22Rv1 (cell line): ENCODE measurements at regions not wholly inside any gene's neighbourhood (a gene's known extent, or its start where the extent isn't known, plus 50 kb on each side); places are given as distances from the start of the nearest gene placed in this dataset.

ENCODE experiments used
- H3K27ac ChIP-seq: fragments of 450-650 bp; 2 replicates; pipeline ENCODE4 v1.5.1; 2017
- CTCF ChIP-seq: fragments of 450-650 bp; IDR thresholded peaks from 2 replicates; pipeline ENCODE4 v1.5.1; 2017; ENCODE audit warnings: mild to moderate bottlenecking
- ZFX ChIP-seq: fragments of 450-650 bp; IDR thresholded peaks from 2 replicates; pipeline ENCODE4 v1.6.1; 2017; ENCODE audit warnings: antibody characterized with exemption, borderline replicate concordance

- no peak for TF ChIP-seq CTCF
- TF ChIP-seq ZFX = no peak
These were observed 186.9 kb downstream of the GADD45G start for GRCh38 chr9:89791754-89792153.

GRCh38 chr9:89792189-89793123, 187.6 kb downstream of the GADD45G start:
- no peak overlapping the region for H3K27ac ChIP-seq
- TF ChIP-seq ZFX (no peak), CTCF (no peak)

More at GRCh38 chr9:89791754-89792153, 186.9 kb downstream of the GADD45G start:
- no peak overlapping the region for H3K27ac ChIP-seq

GRCh38 chr9:89793124-89793495, 188.3 kb downstream of the GADD45G start:
- no peak for TF ChIP-seq ZFX
- TF ChIP-seq CTCF = no peak
- H3K27ac ChIP-seq = no peak overlapping the region

DNA sequence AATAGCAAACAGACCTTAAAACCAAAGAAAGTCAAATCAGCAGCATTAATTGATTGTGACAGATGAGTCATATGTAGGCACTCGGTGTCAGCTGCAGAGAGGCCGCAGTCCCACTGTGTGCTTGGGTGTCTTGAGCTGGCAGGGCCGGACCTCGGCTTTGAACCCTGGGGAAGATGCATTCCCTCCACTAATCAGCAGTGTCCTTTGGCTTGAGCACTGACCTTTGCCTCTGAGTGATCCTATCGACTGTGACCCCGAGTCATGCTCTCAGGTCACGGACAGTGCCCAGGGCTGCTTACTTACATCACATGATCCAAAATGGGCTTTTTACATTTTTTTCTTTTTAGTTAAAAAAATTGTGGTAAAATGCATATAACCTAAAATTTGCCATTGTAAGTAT, 188.7 kb downstream of the GADD45G start:
- TF ChIP-seq CTCF = no peak
- no peak for TF ChIP-seq ZFX
- H3K27ac ChIP-seq = no peak overlapping the region

DNA sequence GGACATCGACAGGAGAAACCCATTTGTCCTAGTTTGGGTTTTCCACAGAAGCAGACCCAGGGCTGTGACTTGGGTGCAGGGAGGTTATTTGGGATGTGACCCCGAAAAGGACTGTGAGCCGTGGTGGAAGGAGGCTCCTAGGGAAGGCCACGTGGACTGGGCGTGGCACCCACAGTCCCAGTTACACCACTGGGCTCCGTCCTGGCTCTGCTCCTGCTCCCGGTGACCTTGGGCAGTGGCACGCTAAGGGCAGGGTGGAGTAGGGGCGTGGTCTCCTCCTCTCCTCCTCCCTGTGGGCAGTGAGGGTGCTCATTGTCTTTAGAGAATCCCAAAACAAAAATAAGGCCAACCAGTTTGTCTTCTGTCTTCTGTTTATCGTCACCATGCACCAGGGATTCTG, 190.1 kb downstream of the GADD45G start:
- no peak for TF ChIP-seq ZFX
- no peak for TF ChIP-seq CTCF
- H3K27ac ChIP-seq = peak overlapping the region; percentile 20; the same call in 1 of the 2 replicates

DNA sequence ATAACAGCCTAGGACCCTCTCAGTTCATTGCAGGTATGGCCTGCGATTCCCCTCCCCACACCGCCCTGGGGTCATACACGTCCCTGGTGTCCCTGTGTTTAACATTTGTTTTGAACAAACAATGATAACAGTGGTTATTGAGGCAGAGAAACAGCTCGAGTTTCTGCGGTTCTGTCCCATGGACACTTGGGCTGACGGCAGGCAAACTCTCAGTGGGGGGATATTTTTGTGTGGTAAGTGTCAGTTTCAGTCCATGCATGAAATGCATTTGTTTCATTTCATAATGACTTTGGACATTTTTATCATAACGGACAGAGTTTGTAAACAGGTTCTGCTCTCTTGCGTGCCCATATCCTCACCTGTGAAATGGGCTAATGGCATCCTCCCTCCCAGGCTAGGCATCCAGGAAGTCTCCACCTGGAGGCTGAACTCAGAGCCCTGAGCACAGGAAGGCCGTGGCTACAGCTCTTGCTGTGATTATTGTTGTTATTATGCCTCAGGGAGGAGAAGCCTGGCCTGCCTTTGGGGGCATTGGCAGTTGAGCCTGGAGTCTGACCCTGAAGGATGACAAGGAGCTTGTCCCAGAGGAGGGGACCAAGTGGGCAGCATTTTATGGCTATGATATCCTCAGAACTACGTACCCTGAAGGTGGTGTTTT, 190.9 kb downstream of the GADD45G start:
- no peak for TF ChIP-seq CTCF
- peak overlapping the region; percentile 20; the same call in 1 of the 2 replicates for H3K27ac ChIP-seq

GRCh38 chr9:89796606-89797005, 191.8 kb downstream of the GADD45G start:
- TF ChIP-seq ZFX (no peak), CTCF (no peak)
- no peak overlapping the region for H3K27ac ChIP-seq
